ENCODE measurements at regions not wholly inside any gene's neighbourhood (a gene's known extent, or its start where the extent isn't known, plus 50 kb on each side); places are given as distances from the start of the nearest gene placed in this dataset.
A peak's percentile ranks its signal among the peaks of the same experiment; 100 is the strongest.
"Not testable (repeated sequence)": the region's sequence is repeated elsewhere in the genome, so short reads cannot be mapped to it uniquely, and the experiment has no call there.

- no peak for DNase-seq
Measured at GRCh38 chr12:126897102-126897501, 1369.9 kb upstream of the TMEM132C start.

- DNase-seq, result no peak
Measured at GRCh38 chr12:126897778-126898177, 1369.2 kb upstream of the TMEM132C start.

GRCh38 chr12:126898562-126898961, 1368.4 kb upstream of the TMEM132C start:
- DNase-seq, result no peak

GRCh38 chr12:126899926-126900792, 1366.8 kb upstream of the TMEM132C start:
- no peak for DNase-seq

GRCh38 chr12:126903027-126903876, 1363.7 kb upstream of the TMEM132C start:
- DNase-seq, result no peak

- DNase-seq, result no peak
Measured at GRCh38 chr12:126905752-126906151, 1361.2 kb upstream of the TMEM132C start.

GRCh38 chr12:126907900-126908764, 1358.8 kb upstream of the TMEM132C start:
- peak; percentile 88 for DNase-seq

- DNase-seq, result no peak
Measured at GRCh38 chr12:126908765-126909142, 1358.2 kb upstream of the TMEM132C start.

- DNase-seq, result no peak
Measured at GRCh38 chr12:126910570-126910969, 1356.4 kb upstream of the TMEM132C start.

GRCh38 chr12:126912111-126912510, 1354.9 kb upstream of the TMEM132C start:
- no peak for DNase-seq

GRCh38 chr12:126914170-126914793, 1352.7 kb upstream of the TMEM132C start:
- DNase-seq, result no peak

GRCh38 chr12:126915309-126915708, 1351.7 kb upstream of the TMEM132C start:
- peak; percentile 5 for DNase-seq

GRCh38 chr12:126926023-126926594, 1340.9 kb upstream of the TMEM132C start:
- no peak for DNase-seq

- no peak for DNase-seq
Measured at GRCh38 chr12:126930234-126930633, 1336.7 kb upstream of the TMEM132C start.

GRCh38 chr12:126932156-126932555, 1334.8 kb upstream of the TMEM132C start:
- DNase-seq, result no peak

- no peak for DNase-seq
Measured at GRCh38 chr12:126935435-126935834, 1331.5 kb upstream of the TMEM132C start.

GRCh38 chr12:126936181-126936851, 1330.7 kb upstream of the TMEM132C start:
- peak; percentile 78 for DNase-seq

- DNase-seq, result no peak
Measured at GRCh38 chr12:126937431-126937830, 1329.5 kb upstream of the TMEM132C start.

GRCh38 chr12:126944684-126945083, 1322.3 kb upstream of the TMEM132C start:
- DNase-seq, result peak; percentile 22

GRCh38 chr12:126946958-126947357, 1320.0 kb upstream of the TMEM132C start:
- DNase-seq, result not testable (repeated sequence)

- DNase-seq, result no peak
Measured at GRCh38 chr12:126949558-126949957, 1317.4 kb upstream of the TMEM132C start.

Measured in hematopoietic multipotent progenitor cell treated with erythropoietin and hydrocortisone succinate and interleukin-3 and kit ligand, for 6 days (in vitro differentiated cells).